ENCODE measurements at regions not wholly inside any gene's neighbourhood (a gene's known extent, or its start where the extent isn't known, plus 50 kb on each side); places are given as distances from the start of the nearest gene placed in this dataset.

- Histone ChIP-seq H3K9ac (ENCODE audit: low read depth, low read length) (no peak overlapping the region), H3K4me2 (ENCODE audit: low read depth, low read length) (no peak overlapping the region), H3K4ac (ENCODE audit: low read depth, low read length) (peak overlapping the region; percentile 63; the same call in 1 of the 2 replicates), H3K14ac (replicated peaks; ENCODE audit: low read depth, low read length) (peak overlapping the region; percentile 57), H3K27ac (ENCODE audit: insufficient read depth, low read length) (no peak overlapping the region), H4K20me1 (ENCODE audit: insufficient read depth, low read length) (no peaks in the 10 kb centered on the region), H3K9me1 (ENCODE audit: insufficient read depth, low read length) (peaks cover 27% of the 10 kb centered on the region), H3K79me1 (ENCODE audit: low read depth in 1 of 2, low read length in 2 of 2) (no peaks in the 10 kb centered on the region), H3K9me3 (ENCODE audit: control insufficient read depth, insufficient read depth, low read length) (no peaks in the 10 kb centered on the region), H2BK20ac (ENCODE audit: low read depth, low read length) (peak overlapping the region; percentile 90), H3K4me1 (ENCODE audit: control insufficient read depth, insufficient read depth, low read length) (peaks cover 20% of the 10 kb centered on the region), H4K5ac (ENCODE audit: low read depth, low read length) (no peak overlapping the region), H2AK9ac (replicated peaks; ENCODE audit: low read depth, low read length, poor library complexity) (no peak overlapping the region), H2AK5ac (ENCODE audit: low read depth, low read length) (no peak overlapping the region), H4K91ac (ENCODE audit: insufficient read depth, low read depth, low read length) (peak overlapping the region; percentile 43; the same call in 1 of the 2 replicates), H3K4me3 (ENCODE audit: insufficient read depth, low read depth, low read length) (no peak overlapping the region), H3K56ac (ENCODE audit: extremely low read depth, insufficient read depth, low read length) (no peak overlapping the region), H2BK15ac (ENCODE audit: low read depth, low read length) (peak overlapping the region; percentile 35; the same call in 1 of the 3 replicates), H2AFZ (replicated peaks; ENCODE audit: low read length, poor library complexity) (no peak overlapping the region), H3K27me3 (ENCODE audit: control insufficient read depth, insufficient read depth, low read length) (no peaks in the 10 kb centered on the region), H2BK5ac (ENCODE audit: low read depth, low read length, poor library complexity, severe bottlenecking) (peak overlapping the region; percentile 47), H3K23ac (ENCODE audit: low read depth, low read length) (peak overlapping the region; percentile 46; the same call in 1 of the 2 replicates), H3K36me3 (ENCODE audit: control insufficient read depth, insufficient read depth, low read length) (no peaks in the 10 kb centered on the region), H4K8ac (ENCODE audit: low read depth in 2 of 2, low read length in 2 of 2) (peak overlapping the region in 1 of 2 experiments; percentile 48; a peak in 2 of 4 replicates), H3K18ac (ENCODE audit: low read depth, low read length) (peak overlapping the region; percentile 21; the same call in 1 of the 2 replicates), H2BK120ac (ENCODE audit: low read depth, low read length) (peak overlapping the region; percentile 88)
- CTCF ChIA-PET = interaction anchor here (0.7 kb wide), 2 partner anchors 14 to 93 kb away, joined by 3 read pairs; no protein-coding TSS in a partner anchor
- dilution Hi-C loops (cut with HindIII; ENCODE audit: low sequenced_read_pairs, unreplicated experiment) = no loop called here
- in situ Hi-C loops (cut with MboI; ENCODE audit: low sequenced_read_pairs) = no loop called here
- intact Hi-C loops (cut with micrococcal nuclease) = no loop called here
- no peak for DNase-seq
- WGBS, 2 experiments (ENCODE audit: extremely low coverage in 2 of 2, insufficient read length in 1 of 2) = 100% methylated on average over 1 of the region's 5 CpGs; no CpG with 5 or more reads in 1 of the 2 experiments
- POLR2A ChIA-PET (ENCODE audit: unreplicated experiment) = no interaction called here
- no TSS peak for BruUV-seq (replicated peaks)
- TF ChIP-seq ELK1 (IDR thresholded peaks at IDR 0.05; ENCODE audit: borderline replicate concordance, low read depth, low read length) (no peak), USF2 (IDR thresholded peaks at IDR 0.05; ENCODE audit: low read depth, low read length) (peak; percentile 55)
- no peak for ATAC-seq (ENCODE audit: low read depth)
These were observed 88.9 kb upstream of the NGF start for GRCh38 chr1:115426956-115427355.

All from IMR-90 (cell line).